HUES6 (cell line): ENCODE measurements at regions not wholly inside any gene's neighbourhood (a gene's known extent, or its start where the extent isn't known, plus 50 kb on each side); places are given as distances from the start of the nearest gene placed in this dataset.

Source experiments
- H3K27ac ChIP-seq: 2 replicates; pipeline ENCODE4 v1.7.0; 2013; ENCODE audit warnings: low read depth, mild to moderate bottlenecking, low read length, inconsistent platforms
- H3K27me3 ChIP-seq: 2 replicates; pipeline ENCODE4 v1.6.1; 2013; ENCODE audit warnings: low read length; ENCODE audit not compliant: control insufficient read depth, insufficient read depth
- H3K36me3 ChIP-seq: 2 replicates; pipeline ENCODE4 v1.6.1; 2013; ENCODE audit warnings: low read length; ENCODE audit not compliant: control insufficient read depth, insufficient read depth
- H3K4me1 ChIP-seq: 2 replicates; pipeline ENCODE4 v1.6.1; 2013; ENCODE audit warnings: low read length; ENCODE audit not compliant: control insufficient read depth, insufficient read depth
- H3K4me3 ChIP-seq: 2 replicates; pipeline ENCODE4 v1.5.1; 2013; ENCODE audit warnings: low read depth, low read length
- H3K9ac ChIP-seq: one replicate; pipeline ENCODE4 v1.6.1; 2013; ENCODE audit warnings: mild to moderate bottlenecking, low read length
- H3K9me3 ChIP-seq: 2 replicates; pipeline ENCODE4 v1.6.1; 2013; ENCODE audit warnings: low read depth, low read length; ENCODE audit not compliant: control insufficient read depth, insufficient read depth

DNA sequence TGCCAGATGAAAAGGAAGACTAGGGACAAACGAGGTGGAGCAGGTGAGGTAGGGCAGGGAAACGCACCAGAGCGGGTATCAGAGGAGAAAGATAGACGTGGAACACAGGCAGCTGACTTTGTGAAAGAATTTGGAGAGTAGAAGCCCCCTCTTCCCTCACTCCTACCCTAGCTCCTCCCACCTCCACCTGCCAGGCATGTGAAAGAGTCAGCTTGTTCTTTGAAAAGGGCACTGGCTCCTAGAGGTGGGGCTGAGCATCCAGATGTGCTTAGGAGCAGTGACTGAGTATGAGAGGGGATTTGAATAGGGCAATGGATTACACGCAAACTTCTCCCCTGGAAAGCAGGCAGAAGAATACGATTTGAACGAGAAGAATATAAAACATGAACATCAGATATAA, 174.2 kb upstream of the INHBA start:
- H3K9ac ChIP-seq = no peak overlapping the region
- H3K27ac ChIP-seq = no peak overlapping the region
- no peaks in the 10 kb centered on the region; the same call in 1 of the 2 replicates for H3K4me1 ChIP-seq

DNA sequence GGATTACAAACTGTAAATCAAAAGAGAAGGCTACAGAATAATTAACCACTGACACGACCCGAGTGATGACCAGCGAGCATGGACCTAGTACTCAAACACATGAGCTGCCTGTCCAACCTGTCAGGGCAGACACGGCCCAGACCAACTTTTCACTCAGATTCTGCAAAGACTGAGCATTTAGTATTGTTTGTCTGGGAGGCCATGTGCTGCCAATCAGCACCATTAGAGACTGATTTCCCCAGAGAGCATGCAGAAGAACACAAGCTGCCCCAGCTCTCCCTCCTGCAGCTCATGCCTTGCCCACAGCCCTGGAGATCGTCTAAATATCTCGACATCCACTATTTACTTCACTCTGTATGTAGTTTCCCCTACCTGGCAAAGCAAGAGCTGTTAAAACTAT, 172.6 kb upstream of the INHBA start:
- Histone ChIP-seq H3K27me3 (no peaks in the 10 kb centered on the region), H3K4me1 (no peaks in the 10 kb centered on the region; the same call in 1 of the 2 replicates), H3K36me3 (no peaks in the 10 kb centered on the region), H3K27ac (no peak overlapping the region), H3K4me3 (no peak overlapping the region), H3K9ac (no peak overlapping the region), H3K9me3 (peaks cover 4% of the 10 kb centered on the region; the same call in 1 of the 2 replicates)

More for the DNA sequence above, 174.2 kb upstream of the INHBA start:
- Histone ChIP-seq H3K9me3 (peaks cover under 1% of the 10 kb centered on the region; the same call in 1 of the 2 replicates), H3K36me3 (no peaks in the 10 kb centered on the region), H3K27me3 (no peaks in the 10 kb centered on the region), H3K4me3 (no peak overlapping the region)

DNA sequence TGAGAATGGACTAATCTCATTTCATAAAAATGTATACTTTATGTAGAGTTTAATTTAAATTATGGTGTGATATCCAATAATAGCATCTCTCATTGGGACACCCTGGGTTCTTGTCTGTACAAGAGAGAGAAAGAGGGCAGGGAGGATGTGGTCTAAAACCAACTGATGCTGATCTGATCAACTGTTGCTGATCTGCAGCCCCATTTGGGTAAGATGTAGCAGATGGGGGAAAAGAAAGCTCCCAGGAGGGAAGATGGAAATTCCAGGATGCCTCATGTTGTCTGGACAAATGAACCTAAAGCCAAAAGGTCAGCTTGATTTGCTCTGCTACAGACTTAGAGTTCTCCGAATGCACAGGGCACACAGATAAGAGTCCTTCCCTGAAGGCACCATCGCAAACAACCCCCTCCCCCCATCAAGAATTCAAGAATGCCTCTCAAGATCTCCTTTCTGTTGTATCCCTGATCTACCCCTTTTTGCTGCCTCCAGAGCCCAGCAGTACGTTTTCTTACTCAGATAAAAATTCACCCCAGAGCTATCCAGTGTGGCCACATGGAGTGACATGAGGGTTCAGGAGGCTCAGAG, 171.4 kb upstream of the INHBA start:
- H3K9me3 ChIP-seq = peaks cover 4% of the 10 kb centered on the region; the same call in 1 of the 2 replicates
- H3K4me3 ChIP-seq = no peak overlapping the region
- no peak overlapping the region for H3K27ac ChIP-seq
- no peaks in the 10 kb centered on the region for H3K27me3 ChIP-seq
- H3K4me1 ChIP-seq = no peaks in the 10 kb centered on the region; the same call in 1 of the 2 replicates
- no peak overlapping the region for H3K9ac ChIP-seq
- H3K36me3 ChIP-seq = no peaks in the 10 kb centered on the region

DNA sequence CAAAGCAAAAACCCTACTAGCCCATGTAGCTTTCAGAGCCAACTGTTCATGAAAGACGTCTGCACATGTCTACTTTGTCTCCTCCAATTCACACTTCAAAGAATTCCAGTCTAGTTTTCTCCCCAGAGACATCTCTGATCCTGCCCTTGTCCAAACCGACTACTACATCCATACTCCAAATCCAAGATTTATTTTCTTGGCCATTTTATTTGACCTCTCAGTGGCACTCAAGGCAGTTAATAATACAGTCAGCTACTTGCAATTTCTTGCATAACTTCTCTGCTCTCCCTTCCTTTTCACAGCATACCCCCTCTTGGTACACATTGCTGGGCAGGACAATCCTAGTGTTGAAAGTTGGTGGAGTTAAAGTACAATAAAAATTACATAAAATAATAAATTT, 170.9 kb upstream of the INHBA start:
- Histone ChIP-seq H3K9me3 (peaks cover 4% of the 10 kb centered on the region; the same call in 1 of the 2 replicates), H3K4me3 (no peak overlapping the region), H3K9ac (no peak overlapping the region), H3K27me3 (no peaks in the 10 kb centered on the region), H3K36me3 (no peaks in the 10 kb centered on the region), H3K4me1 (no peaks in the 10 kb centered on the region; the same call in 1 of the 2 replicates), H3K27ac (no peak overlapping the region)

DNA sequence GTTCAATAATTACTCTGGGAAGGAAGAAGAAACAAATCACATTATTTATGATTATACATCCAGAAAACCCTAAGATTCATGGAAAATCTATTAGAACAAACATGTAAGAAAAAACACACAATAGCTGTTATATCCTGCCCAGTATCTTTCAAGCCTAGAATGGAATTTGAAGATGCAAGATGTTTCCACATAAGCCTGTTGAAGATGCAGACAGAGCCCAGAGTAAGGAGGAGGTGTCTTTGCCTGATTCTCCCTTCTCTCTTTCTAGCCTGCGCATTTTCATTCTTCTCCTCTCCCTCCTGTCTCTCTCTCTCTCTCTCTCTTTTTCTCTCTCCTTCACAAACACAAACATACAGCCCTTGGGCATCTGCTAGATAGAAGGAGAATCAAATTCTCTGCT, 170.1 kb upstream of the INHBA start:
- Histone ChIP-seq H3K9me3 (peaks cover 4% of the 10 kb centered on the region; the same call in 1 of the 2 replicates), H3K27me3 (no peaks in the 10 kb centered on the region), H3K4me1 (no peaks in the 10 kb centered on the region; the same call in 1 of the 2 replicates), H3K9ac (no peak overlapping the region), H3K27ac (no peak overlapping the region), H3K36me3 (no peaks in the 10 kb centered on the region), H3K4me3 (no peak overlapping the region)

DNA sequence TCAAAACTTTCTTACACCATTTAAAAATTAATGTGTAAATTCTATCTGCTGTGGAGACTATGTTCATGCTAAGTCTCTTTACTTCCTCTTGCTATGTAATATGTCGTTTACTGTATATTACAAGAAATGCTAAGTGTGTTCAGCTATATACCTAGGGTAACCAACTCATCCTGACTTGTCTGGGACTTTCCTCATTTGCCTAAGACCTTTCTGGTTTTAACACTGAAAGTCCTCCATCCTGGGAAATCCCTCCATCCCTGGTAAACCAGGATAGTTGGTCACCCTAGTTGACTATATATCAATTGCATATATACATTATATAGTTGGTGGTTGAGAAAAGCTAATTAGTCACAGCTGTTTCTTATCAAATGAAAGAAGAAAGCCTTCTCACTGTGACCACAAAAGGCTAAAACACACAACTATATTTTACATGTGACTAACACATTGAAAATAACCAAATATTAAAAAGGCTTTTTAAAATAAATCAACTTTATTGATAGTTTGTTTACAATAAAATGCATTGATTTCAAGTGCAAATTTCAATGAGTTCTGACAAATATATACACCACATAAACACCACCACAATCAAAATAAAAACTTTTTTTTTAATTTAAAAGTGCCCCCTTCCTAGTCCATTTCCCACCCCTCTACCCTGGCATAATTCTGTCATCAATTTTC, 167.7 kb upstream of the INHBA start:
- Histone ChIP-seq H3K9ac (no peak overlapping the region), H3K4me3 (no peak overlapping the region), H3K9me3 (peaks cover 16% of the 10 kb centered on the region), H3K27ac (no peak overlapping the region), H3K27me3 (no peaks in the 10 kb centered on the region), H3K36me3 (no peaks in the 10 kb centered on the region), H3K4me1 (no peaks in the 10 kb centered on the region; the same call in 1 of the 2 replicates)

DNA sequence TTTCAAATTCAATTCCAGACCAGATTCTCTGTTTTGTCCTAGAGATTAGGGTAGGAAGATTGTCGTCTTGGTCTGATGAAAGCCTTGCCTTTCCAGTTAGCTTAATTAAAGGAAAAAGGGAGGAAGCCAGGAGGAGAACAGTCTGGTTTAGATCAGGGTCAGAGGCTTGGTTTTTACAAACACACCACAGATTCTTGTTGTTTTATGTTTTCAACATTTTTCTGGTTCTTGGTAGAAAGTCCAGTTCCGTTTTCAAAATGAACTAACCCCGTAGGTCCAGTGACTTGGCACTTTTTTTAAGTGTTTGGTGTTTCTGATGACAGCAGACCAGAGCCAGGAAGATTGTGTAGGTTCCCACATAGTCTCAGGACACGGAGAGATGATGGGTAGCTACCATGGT, 167.1 kb upstream of the INHBA start:
- no peaks in the 10 kb centered on the region for H3K27me3 ChIP-seq
- no peak overlapping the region for H3K27ac ChIP-seq
- H3K9ac ChIP-seq = no peak overlapping the region
- no peaks in the 10 kb centered on the region for H3K36me3 ChIP-seq
- no peaks in the 10 kb centered on the region; the same call in 1 of the 2 replicates for H3K4me1 ChIP-seq
- peaks cover 22% of the 10 kb centered on the region for H3K9me3 ChIP-seq
- no peak overlapping the region for H3K4me3 ChIP-seq

DNA sequence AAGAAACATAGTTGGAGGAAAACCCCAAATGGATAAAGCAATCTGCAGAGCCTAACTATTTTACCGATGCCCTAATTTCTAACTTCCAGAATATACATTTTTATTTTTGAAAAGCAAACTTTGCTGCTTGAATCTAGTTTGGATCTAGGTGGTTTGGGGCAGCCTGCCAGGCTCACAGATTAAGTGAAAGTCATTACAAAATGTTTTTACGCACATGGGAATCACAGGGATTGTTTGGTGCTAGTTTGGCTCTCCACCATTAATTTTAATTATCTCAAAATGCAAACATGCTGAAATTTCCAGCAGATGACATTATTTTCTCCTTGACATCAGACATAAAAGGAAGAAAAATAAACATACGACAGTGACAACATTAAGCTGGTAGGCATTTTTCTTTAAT, 166.7 kb upstream of the INHBA start:
- Histone ChIP-seq H3K4me3 (no peak overlapping the region), H3K27me3 (no peaks in the 10 kb centered on the region), H3K9me3 (peaks cover 26% of the 10 kb centered on the region), H3K27ac (no peak overlapping the region), H3K9ac (no peak overlapping the region), H3K4me1 (no peaks in the 10 kb centered on the region; the same call in 1 of the 2 replicates), H3K36me3 (no peaks in the 10 kb centered on the region)

DNA sequence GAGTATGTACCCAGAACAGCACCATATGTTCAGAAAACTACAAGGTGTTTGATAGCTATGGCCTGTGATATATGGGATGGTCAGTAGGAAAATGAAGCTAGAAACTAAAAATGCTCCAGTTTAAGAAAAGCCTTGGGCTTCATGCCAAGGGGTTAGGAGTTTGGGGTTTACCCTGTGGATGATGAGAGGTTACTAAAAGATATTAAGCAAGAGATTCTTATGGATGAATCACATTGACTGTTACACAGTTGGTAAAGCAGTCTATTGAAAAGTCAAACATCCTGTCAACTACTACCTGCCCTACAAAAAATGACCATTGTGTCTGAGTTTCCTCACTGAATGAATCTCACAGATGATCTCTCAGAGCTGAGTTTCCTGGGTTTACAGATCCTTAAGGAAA, 166.2 kb upstream of the INHBA start:
- Histone ChIP-seq H3K27ac (no peak overlapping the region), H3K4me3 (no peak overlapping the region), H3K9me3 (peaks cover 31% of the 10 kb centered on the region)

DNA sequence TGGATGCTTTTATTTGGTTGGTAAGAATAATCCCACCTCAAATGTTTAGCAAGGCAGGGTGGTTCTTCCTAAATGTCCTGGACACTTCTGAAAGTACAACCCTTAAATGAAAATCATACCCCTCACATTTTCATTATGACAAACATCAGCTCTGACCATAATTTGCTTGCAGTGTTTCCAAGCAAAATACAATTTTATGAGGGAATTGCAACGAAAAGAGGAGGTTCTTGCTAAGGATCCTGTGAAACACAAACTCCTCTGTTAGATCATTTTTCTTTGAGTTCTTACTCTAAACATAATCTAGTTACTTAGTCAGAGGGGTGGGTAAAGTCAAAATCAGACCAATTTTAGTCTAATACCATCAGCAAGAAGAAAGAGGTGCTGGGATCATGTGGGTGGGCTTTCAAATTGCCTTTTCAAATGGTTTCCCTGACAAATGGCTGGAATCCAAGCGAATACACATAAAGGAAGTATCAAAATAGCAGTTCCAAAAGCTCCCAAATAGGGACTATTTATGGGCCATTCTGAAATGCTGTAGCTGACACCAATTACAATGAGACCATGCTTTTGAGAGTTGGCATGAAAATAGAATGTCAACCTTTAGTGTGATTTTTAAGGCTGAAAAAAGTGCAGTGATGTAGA, 164.9 kb upstream of the INHBA start:
- H3K9ac ChIP-seq = no peak overlapping the region
- no peaks in the 10 kb centered on the region for H3K27me3 ChIP-seq
- no peak overlapping the region for H3K27ac ChIP-seq
- H3K4me3 ChIP-seq = no peak overlapping the region
- H3K9me3 ChIP-seq = peaks cover 33% of the 10 kb centered on the region
- H3K4me1 ChIP-seq = no peaks in the 10 kb centered on the region
- no peaks in the 10 kb centered on the region for H3K36me3 ChIP-seq

More for the DNA sequence above, 166.2 kb upstream of the INHBA start:
- Histone ChIP-seq H3K9ac (no peak overlapping the region), H3K4me1 (no peaks in the 10 kb centered on the region), H3K27me3 (no peaks in the 10 kb centered on the region), H3K36me3 (no peaks in the 10 kb centered on the region)

DNA sequence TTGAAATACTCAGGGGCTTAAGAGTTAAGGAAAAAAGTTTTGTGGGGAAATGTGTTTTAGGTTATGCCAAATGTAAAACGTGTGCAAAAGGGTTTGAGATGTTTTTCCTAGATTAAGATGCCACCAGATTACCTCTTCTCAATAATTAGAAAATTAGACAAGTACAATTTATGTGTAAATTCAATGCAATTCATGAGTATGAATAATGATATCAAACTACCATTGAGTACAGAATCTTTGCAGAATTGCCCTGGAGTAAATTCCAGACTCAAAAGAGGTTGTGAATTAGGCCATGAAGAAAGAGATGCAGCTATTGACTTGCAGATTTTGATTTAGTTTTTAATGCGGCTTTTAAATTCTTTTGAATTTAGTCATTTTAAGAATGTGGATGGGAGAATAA, 159.4 kb upstream of the INHBA start:
- H3K27ac ChIP-seq = no peak overlapping the region
- H3K9ac ChIP-seq = no peak overlapping the region
- no peaks in the 10 kb centered on the region for H3K4me1 ChIP-seq
- peaks cover 29% of the 10 kb centered on the region for H3K9me3 ChIP-seq
- H3K36me3 ChIP-seq = no peaks in the 10 kb centered on the region
- H3K4me3 ChIP-seq = no peak overlapping the region
- H3K27me3 ChIP-seq = no peaks in the 10 kb centered on the region
